Stimulated activated CD4-positive, alpha-beta T cell treated with anti-CD3 and anti-CD28 coated beads, Interleukin-1b, Interleukin-23, amount 100 ng/mL, for 4 hours (primary cell): ENCODE measurements at regions not wholly inside any gene's neighbourhood (a gene's known extent, or its start where the extent isn't known, plus 50 kb on each side); places are given as distances from the start of the nearest gene placed in this dataset.

Experiments used
- DNase-seq, 2 donors: peaks; one replicate each; pipeline ENCODE4 v3.0.0-alpha.2; 2020; ENCODE audit warnings: low read depth in 2 of 2

DNA sequence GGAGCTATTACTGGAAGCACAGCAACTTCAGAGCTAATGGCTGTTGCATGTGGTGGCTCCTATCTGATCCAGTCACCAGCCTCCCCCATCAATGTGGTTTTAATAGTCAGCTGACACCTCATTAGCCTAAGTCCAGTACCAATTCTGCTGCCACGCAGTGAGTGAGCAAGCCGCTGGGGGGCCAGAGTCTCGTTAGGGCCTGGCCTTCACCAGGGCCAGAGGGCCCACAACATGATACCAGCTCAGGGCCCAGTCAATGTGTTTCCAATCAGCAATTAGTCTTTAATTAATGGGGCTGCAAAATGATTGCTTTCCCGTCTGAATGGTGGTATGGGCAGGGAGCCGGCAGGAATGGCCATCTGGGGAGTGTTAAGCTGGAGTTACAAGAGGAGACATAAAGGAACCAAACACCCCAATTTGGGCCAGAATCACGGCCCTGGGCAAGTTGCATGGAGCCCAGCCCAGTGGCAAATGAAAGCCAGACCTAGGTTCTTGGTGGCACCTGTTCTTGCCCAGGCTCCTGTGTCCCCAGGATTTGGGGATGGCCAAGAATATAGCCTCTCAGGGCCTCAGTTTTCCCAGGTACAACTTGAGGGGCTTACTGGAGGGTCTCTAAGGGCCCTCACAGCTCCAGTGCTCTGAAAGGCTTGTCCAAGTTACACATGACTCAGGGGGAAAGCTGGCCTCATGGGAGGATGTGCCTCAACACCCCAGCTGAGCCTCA is 119.2 kb downstream of the EFNB1 start:
- no peak for DNase-seq

- DNase-seq: no peak
These were observed 116.9 kb downstream of the EFNB1 start for GRCh38 chrX:68945603-68946228.

GRCh38 chrX:68945081-68945602 is 116.3 kb downstream of the EFNB1 start:
- DNase-seq: no peak

DNA sequence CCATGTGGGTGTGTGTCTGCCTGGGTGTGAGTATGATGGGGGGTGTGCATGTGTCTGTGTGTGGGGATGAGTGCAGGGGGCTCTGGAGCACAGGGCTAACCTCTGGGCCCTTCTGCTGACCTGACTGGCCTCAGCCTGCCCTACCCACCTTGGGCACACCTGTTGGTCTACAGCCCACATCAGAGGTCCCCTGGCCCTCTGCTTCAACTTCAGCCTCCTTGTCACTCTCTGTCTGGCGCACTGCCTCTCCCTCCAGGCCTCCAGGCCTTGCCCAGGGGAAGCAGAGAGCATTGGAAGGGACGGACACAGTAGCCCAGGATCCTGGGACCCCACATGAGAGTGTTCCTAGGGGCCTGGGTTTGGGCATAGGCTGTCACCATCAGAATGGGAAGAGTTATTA is 115.4 kb downstream of the EFNB1 start:
- DNase-seq: no peak

DNA sequence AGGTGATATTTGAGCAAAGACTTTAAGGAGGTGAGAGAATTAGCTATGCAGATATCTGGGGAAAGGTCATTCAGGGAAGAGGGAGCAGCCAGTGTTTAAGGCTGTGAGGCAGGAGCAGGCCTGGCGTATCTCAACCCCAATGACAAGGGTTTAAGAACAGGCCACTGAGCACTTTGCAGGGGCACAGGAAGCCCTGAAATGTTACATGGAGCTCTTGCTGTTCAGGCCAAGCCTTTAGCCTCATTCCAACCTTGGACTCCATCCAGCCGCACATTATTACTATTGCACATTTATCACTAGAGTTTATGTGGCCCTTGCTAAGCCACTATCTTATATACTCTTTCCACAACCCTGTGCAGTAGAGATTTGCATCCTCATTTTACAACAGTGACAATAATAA is 114.0 kb downstream of the EFNB1 start:
- DNase-seq: no peak

GRCh38 chrX:68942104-68942503 is 113.3 kb downstream of the EFNB1 start:
- no peak for DNase-seq

DNA sequence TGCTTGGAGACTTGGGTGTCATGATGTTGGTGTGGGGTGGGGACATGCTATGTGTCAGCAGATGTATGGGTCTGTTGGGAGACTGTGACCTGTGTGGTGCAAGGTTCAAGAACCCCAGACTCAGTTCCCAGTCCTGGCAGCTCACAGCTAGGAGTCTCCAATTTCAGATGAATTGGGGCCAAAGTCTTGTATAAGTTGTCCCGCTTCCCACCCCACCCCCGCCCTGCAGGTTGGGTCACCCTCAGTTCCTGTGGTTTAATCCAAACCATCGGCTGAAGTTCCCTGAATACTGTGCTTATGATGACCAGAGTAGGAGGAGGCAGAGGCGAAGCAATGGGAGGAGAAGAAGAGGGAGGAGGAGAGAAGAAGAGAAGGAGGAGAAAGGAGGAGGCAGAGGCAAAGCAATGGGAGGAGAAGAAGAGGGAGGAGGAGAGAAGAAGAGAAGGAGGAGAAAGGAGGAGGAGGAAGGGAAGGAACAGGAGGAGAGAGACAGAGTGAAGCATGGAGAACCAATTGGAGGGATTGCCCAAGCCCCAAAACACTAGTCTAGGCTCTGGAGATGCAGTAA is 112.6 kb downstream of the EFNB1 start:
- no peak for DNase-seq

DNA sequence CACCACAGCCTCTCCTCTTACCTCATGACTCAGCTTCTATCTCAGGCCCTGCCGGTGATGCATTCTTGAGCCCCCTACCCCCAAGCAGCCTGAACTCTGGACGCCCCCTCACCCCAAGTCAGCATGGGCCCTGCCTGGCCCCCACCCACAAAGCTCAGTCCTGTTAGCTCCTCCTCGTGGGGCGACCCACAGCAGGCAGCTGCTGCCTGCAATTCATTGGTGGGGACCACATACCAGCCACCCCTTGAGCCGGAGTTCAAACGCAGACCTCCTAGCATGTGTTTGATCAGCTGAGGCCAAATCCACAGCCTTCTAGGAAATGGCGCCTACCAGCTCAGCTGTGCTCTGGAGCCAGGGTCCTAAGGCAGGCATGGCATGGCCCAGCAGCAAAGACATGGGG is 111.8 kb downstream of the EFNB1 start:
- no peak for DNase-seq

DNA sequence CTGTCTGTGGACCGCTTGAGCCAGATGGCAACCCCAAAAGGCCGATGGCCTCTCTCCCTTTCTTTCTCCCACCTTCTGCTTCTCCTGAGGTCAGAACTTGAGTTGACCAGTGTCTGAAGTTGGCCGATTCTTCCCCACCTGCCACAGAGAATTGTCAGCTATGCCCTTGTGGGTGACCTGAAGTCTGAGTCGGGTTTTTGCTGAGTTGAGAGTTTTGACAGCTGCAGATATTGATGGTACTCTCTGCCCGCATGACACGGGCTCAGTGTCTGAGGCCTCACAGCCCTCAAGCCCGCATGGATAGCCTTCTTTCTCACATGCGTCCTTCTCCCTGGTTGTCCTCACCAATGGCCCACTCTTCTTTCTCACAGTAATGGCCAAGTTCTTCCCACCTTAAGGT is 111.0 kb downstream of the EFNB1 start:
- no peak for DNase-seq

GRCh38 chrX:68938244-68939004 is 109.6 kb downstream of the EFNB1 start:
- no peak for DNase-seq

DNA sequence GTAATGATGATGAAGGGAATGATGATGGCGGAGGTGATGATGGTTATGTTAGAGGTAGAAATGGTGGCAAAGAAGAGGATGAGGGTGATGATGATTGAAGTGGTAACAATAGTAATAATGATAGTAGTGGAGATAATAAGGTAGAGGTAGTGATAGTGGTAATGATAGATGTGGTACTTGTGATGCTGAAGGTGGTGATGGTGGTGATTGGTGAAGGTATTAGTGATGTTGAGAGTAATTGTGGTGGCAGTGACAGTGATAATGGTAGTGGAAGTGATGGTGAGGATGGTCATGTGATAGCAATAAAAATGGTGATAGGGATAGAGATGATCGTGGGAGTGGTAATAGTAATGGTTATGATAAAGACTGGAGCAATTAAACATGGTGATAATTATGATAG is 108.8 kb downstream of the EFNB1 start:
- DNase-seq: no peak

DNA sequence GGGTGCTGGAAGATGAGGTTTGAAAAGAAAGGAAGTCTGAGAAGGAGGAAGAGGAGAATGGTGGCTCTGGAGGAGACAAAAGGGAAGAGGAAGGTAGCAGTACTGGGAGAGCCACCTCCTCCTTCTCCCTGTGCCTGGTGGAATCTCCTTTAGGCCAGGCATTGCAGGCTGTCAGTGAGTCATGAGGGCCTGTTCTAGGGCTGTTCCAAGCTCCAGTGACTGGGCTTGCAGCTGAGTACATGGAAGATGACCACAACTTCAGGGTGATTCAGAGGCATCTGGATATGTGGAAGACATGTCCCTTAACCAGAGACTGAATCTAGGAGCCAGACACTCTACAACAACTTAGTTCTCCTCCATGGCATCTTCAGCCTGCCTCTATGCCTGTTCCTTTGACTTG is 107.8 kb downstream of the EFNB1 start:
- DNase-seq: no peak

DNA sequence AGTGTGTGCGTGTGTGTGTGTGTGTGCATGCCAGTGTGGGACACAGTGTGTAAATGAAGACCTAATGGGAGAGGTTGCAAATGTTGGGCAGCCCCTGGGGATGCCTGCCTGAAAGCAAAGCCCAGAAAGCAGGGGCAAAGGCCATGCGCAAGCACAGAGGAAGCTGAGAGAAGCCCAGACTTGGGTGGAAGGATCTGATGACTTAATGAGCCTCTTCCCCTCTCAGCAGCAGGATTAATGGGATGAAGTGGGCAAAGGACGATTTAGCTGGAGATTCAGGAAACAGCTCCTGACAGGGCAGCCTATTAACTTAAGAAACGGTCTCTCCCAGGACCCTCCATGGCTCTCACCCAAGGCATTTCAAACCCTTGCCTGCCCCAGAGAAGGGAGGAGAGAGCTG is 107.3 kb downstream of the EFNB1 start:
- no peak for DNase-seq

- no peak for DNase-seq
These were observed 106.5 kb downstream of the EFNB1 start for GRCh38 chrX:68935362-68935761.

GRCh38 chrX:68934922-68935321 is 106.1 kb downstream of the EFNB1 start:
- no peak for DNase-seq

- no peak for DNase-seq
These were observed 105.6 kb downstream of the EFNB1 start for GRCh38 chrX:68934421-68934820.

- no peak for DNase-seq
These were observed 103.8 kb downstream of the EFNB1 start for GRCh38 chrX:68932611-68933010.

- no peak for DNase-seq
These were observed 102.5 kb downstream of the EFNB1 start for GRCh38 chrX:68931345-68931744.

- DNase-seq: no peak
These were observed 101.9 kb downstream of the EFNB1 start for GRCh38 chrX:68930542-68931317.

DNA sequence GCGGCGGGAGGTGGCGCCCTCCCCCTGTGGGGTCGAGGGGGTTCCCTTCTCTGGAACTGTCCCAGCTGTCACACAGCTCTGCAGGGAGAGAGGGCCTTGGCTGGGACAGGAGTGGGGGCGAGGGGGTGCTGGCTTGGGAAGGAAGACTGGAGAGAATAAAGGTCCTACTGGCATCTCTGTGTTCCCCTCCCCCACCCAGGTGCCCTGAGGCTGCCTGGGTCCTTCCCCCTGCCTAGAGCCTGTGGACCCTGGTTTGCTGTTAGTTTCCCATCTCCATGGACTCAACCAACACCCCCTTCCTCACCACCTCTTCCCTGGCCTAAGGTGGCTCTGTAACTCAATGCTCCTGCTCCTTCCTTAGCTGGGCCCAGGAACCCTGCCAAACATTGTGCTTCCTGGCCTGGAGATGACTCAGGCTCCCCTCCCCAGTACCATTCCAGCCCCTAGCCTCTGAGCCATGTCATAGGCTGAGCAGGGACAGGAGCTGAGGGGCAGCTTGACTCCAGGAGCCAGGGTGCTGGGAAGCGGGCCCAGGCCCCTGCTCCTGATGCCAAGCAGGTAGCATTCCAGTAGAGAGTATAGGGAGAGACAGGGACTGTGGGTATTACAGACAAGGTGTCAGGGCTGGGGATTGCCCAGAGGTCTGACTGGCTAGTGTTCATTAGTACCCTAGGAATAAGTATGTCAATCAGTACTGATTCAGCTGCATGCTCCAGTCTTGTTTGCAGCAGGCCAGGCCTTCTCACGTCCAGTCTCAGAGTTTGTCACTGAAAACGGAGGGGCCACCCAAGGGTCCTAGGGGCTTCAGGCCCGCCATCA is 100.7 kb downstream of the EFNB1 start:
- DNase-seq: no peak

- no peak for DNase-seq
These were observed 99.6 kb downstream of the EFNB1 start for GRCh38 chrX:68928401-68928800.
